H9 (cell line): ENCODE measurements at regions not wholly inside any gene's neighbourhood (a gene's known extent, or its start where the extent isn't known, plus 50 kb on each side); places are given as distances from the start of the nearest gene placed in this dataset.

Experiments used
- DNase-seq: peaks from one replicate; pipeline ENCODE4 v3.0.0-alpha.2; 2017
- H2AFZ ChIP-seq: one replicate; pipeline ENCODE4 v1.6.1; 2013; ENCODE audit warnings: mild to moderate bottlenecking, low read length, control low read depth, moderate library complexity
- H2AK5ac ChIP-seq: 2 replicates; pipeline ENCODE4 v1.6.1; 2013; ENCODE audit warnings: low read length, control low read depth, mixed read lengths; ENCODE audit not compliant: insufficient read length
- H2BK120ac ChIP-seq: one replicate; pipeline ENCODE4 v1.6.1; 2013; ENCODE audit warnings: low read depth, mild to moderate bottlenecking, low read length, control low read depth, inconsistent platforms; ENCODE audit not compliant: poor library complexity, severe bottlenecking
- H2BK12ac ChIP-seq: 2 replicates; pipeline ENCODE4 v1.6.1; 2013; ENCODE audit warnings: low read length, control low read depth, mixed read lengths, low read depth; ENCODE audit not compliant: insufficient read length
- H2BK15ac ChIP-seq: 2 replicates; pipeline ENCODE4 v1.6.1; 2013; ENCODE audit warnings: low read depth, low read length, control low read depth
- H2BK20ac ChIP-seq: one replicate; pipeline ENCODE4 v1.6.1; 2013; ENCODE audit warnings: low read depth, mild to moderate bottlenecking, low read length, control low read depth, inconsistent platforms; ENCODE audit not compliant: poor library complexity, severe bottlenecking
- H2BK5ac ChIP-seq: 2 replicates; pipeline ENCODE4 v1.6.1; 2013; ENCODE audit warnings: low read length, control low read depth, mixed read lengths; ENCODE audit not compliant: insufficient read length
- H3K14ac ChIP-seq: 2 replicates; pipeline ENCODE4 v1.6.1; 2013; ENCODE audit warnings: low read length, control low read depth; ENCODE audit not compliant: insufficient read depth
- H3K18ac ChIP-seq: 2 replicates; pipeline ENCODE4 v1.6.1; 2013; ENCODE audit warnings: low read depth, mild to moderate bottlenecking, mixed read lengths, low read length, control low read depth; ENCODE audit not compliant: insufficient read length
- H3K23ac ChIP-seq: 2 replicates; pipeline ENCODE4 v1.6.1; 2013; ENCODE audit warnings: low read length, control low read depth, mixed read lengths, low read depth; ENCODE audit not compliant: insufficient read length
- H3K23me2 ChIP-seq: 2 replicates; pipeline ENCODE4 v1.6.1; 2013; ENCODE audit warnings: low read depth, mild to moderate bottlenecking, mixed read lengths, low read length, control low read depth; ENCODE audit not compliant: insufficient read length, poor library complexity, severe bottlenecking
- H3K27ac ChIP-seq: 2 replicates; pipeline ENCODE4 v1.5.1; 2013; ENCODE audit warnings: low read length, control low read depth, mixed read lengths, low read depth; ENCODE audit not compliant: insufficient read length
- H3K27me3 ChIP-seq: 2 replicates; pipeline ENCODE4 v1.6.1; 2013; ENCODE audit warnings: low read length, control low read depth, inconsistent platforms; ENCODE audit not compliant: insufficient read depth
- H3K4ac ChIP-seq: 2 replicates; pipeline ENCODE4 v1.6.1; 2013; ENCODE audit warnings: low read depth, mild to moderate bottlenecking, control low read depth, inconsistent platforms, low read length, moderate library complexity
- H3K4me1 ChIP-seq: 2 replicates; pipeline ENCODE4 v1.6.1; 2013; ENCODE audit warnings: low read length, control low read depth, inconsistent platforms; ENCODE audit not compliant: insufficient read depth
- H3K4me2 ChIP-seq: 2 replicates; pipeline ENCODE4 v1.6.1; 2013; ENCODE audit warnings: low read length, control low read depth, mixed read lengths; ENCODE audit not compliant: insufficient read length, insufficient read depth
- H3K56ac ChIP-seq: 2 replicates; pipeline ENCODE4 v1.6.1; 2013; ENCODE audit warnings: low read depth, mild to moderate bottlenecking, mixed read lengths, low read length, control low read depth; ENCODE audit not compliant: insufficient read length
- H3K79me1 ChIP-seq: 2 replicates; pipeline ENCODE4 v1.6.1; 2013; ENCODE audit warnings: low read depth, mild to moderate bottlenecking, moderate library complexity, low read length, control low read depth, inconsistent platforms; ENCODE audit not compliant: insufficient read depth, poor library complexity, severe bottlenecking
- H3K79me2 ChIP-seq: 2 replicates; pipeline ENCODE4 v1.6.1; 2013; ENCODE audit warnings: low read length, control low read depth, inconsistent platforms; ENCODE audit not compliant: insufficient read depth
- H3K9ac ChIP-seq: 2 replicates; pipeline ENCODE4 v1.6.1; 2013; ENCODE audit warnings: low read length, control low read depth, mixed read lengths; ENCODE audit not compliant: insufficient read length; ENCODE audit errors: extremely low read depth
- H3K9me3 ChIP-seq: one replicate; pipeline ENCODE4 v1.6.1; 2013; ENCODE audit warnings: low read depth, low read length, inconsistent platforms; ENCODE audit not compliant: control insufficient read depth
- H3T11ph ChIP-seq: one replicate; pipeline ENCODE4 v1.6.1; 2013; ENCODE audit warnings: mild to moderate bottlenecking, low read length, control low read depth, inconsistent platforms
- H4K20me1 ChIP-seq: one replicate; pipeline ENCODE4 v1.6.1; 2013; ENCODE audit not compliant: control insufficient read depth, insufficient read length, insufficient read depth
- H4K5ac ChIP-seq: 2 replicates; pipeline ENCODE4 v1.6.1; 2013; ENCODE audit warnings: low read depth, mild to moderate bottlenecking, mixed read lengths, low read length, control low read depth; ENCODE audit not compliant: insufficient read length
- H4K8ac ChIP-seq: replicated peaks from 2 replicates; pipeline ENCODE4 v1.6.1; 2013; ENCODE audit warnings: low read length, control low read depth, mixed read lengths, low read depth; ENCODE audit not compliant: insufficient read length
- H4K91ac ChIP-seq: 2 replicates; pipeline ENCODE4 v1.6.1; 2013; ENCODE audit warnings: low read depth, mild to moderate bottlenecking, moderate library complexity, mixed read lengths, low read length, control low read depth; ENCODE audit not compliant: insufficient read length
- H3K27ac Mint-ChIP-seq, 3 experiments: 2 replicates in 2 of 3; 3 replicates in 1 of 3; pipeline ENCODE4 v1.8.0; 2020 to 2021; ENCODE audit warnings: mixed read lengths in 3 of 3, mild to moderate bottlenecking in 1 of 3, moderate library complexity in 1 of 3
- H3K27me3 Mint-ChIP-seq: 2 replicates; pipeline ENCODE4 v1.8.0; 2021; ENCODE audit warnings: low read depth, mild to moderate bottlenecking, moderate library complexity, mixed read lengths
- H3K36me3 Mint-ChIP-seq, 3 experiments: 2 replicates in 2 of 3; 3 replicates in 1 of 3; pipeline ENCODE4 v1.8.0; 2020 to 2021; ENCODE audit warnings: low read depth in 3 of 3, mixed read lengths in 3 of 3; ENCODE audit not compliant: insufficient read depth in 1 of 3
- H3K4me1 Mint-ChIP-seq, 2 experiments: 2 replicates each; pipeline ENCODE4 v1.8.0; 2020; ENCODE audit warnings: mixed read lengths in 2 of 2
- H3K4me3 Mint-ChIP-seq, 2 experiments: 2 replicates in 1 of 2; 3 replicates in 1 of 2; pipeline ENCODE4 v1.8.0; 2020 to 2021; ENCODE audit warnings: mild to moderate bottlenecking in 2 of 2, mixed read lengths in 2 of 2, moderate library complexity in 1 of 2
- H3K9me3 Mint-ChIP-seq, 2 experiments: 2 replicates in 1 of 2; 3 replicates in 1 of 2; pipeline ENCODE4 v1.8.0; 2020; ENCODE audit warnings: mild to moderate bottlenecking in 2 of 2, mixed read lengths in 2 of 2, moderate library complexity in 1 of 2
- CTCF ChIP-seq: fragments of 200-600 bp; sonication (generic); conservative IDR thresholded peaks from 3 replicates; pipeline ENCODE4 v1.8.0; 2021; ENCODE audit warnings: antibody characterized with exemption, mild to moderate bottlenecking
- WGBS: extraction: QIAGEN DNeasy Blood & Tissue Kit; methylation state at CpG from one replicate; pipeline ENCODE4 v1.1.7; 2013; ENCODE audit warnings: missing lambda C conversion rate, low lambda C conversion rate, mixed read lengths; ENCODE audit not compliant: insufficient read length; ENCODE audit errors: extremely low coverage; 5-methylcytosine and 5-hydroxymethylcytosine counted together

- no peaks in the 10 kb centered on the region for H3K79me1 ChIP-seq
- H3K23ac ChIP-seq, result no peak overlapping the region
- H3K9me3 Mint-ChIP-seq, result no peaks in the 10 kb centered on the region
- H3K79me2 ChIP-seq, result no peaks in the 10 kb centered on the region
- no peak overlapping the region for H3K18ac ChIP-seq
- H2AK5ac ChIP-seq, result no peak overlapping the region
- no peak overlapping the region for H3K4me2 ChIP-seq
- no peaks in the 10 kb centered on the region; the same call in 1 of the 2 replicates for H3K4me1 ChIP-seq
- WGBS, result no CpG with 5 or more reads among the region's 3 CpGs
- H3K27me3 Mint-ChIP-seq, result peaks cover 2% of the 10 kb centered on the region
- H2BK15ac ChIP-seq, result no peak overlapping the region
- H3K27ac Mint-ChIP-seq, result no peak overlapping the region
- no peak overlapping the region for H3K4ac ChIP-seq
- no peak overlapping the region for H2AFZ ChIP-seq
- no peak overlapping the region for H3K14ac ChIP-seq
- H3K9me3 ChIP-seq, result no peaks in the 10 kb centered on the region
- H4K8ac ChIP-seq, result no peak overlapping the region
- no peaks in the 10 kb centered on the region for H3K27me3 ChIP-seq
- H3K4me1 Mint-ChIP-seq, result peaks cover 9 to 10% of the 10 kb centered on the region in 2 experiments
- no peak overlapping the region for H3K27ac ChIP-seq
- no peak overlapping the region for H3K56ac ChIP-seq
- H3K36me3 Mint-ChIP-seq, result no peaks in the 10 kb centered on the region; a peak in 1 of 7 replicates
- H4K5ac ChIP-seq, result no peak overlapping the region
- no peak for DNase-seq
- no peak overlapping the region for H2BK12ac ChIP-seq
- no peak overlapping the region for H3K9ac ChIP-seq
- TF ChIP-seq CTCF, result no peak
- H4K20me1 ChIP-seq, result no peaks in the 10 kb centered on the region
- no peak overlapping the region for H4K91ac ChIP-seq
- no peak overlapping the region for H2BK5ac ChIP-seq
- H3T11ph ChIP-seq, result no peak overlapping the region
- H2BK120ac ChIP-seq, result no peak overlapping the region
- H3K23me2 ChIP-seq, result no peaks in the 10 kb centered on the region
- H2BK20ac ChIP-seq, result no peak overlapping the region
- H3K4me3 Mint-ChIP-seq, result no peak overlapping the region
These were observed 366.6 kb upstream of the CCL2 start for GRCh38 chr17:33888455-33888854.
